ENCODE measurements at regions not wholly inside any gene's neighbourhood (a gene's known extent, or its start where the extent isn't known, plus 50 kb on each side); places are given as distances from the start of the nearest gene placed in this dataset.

- DNase-seq (ENCODE audit: low read depth) = no peak
Measured at GRCh38 chr7:31455844-31456243, 58.0 kb upstream of the ITPRID1 start.

- DNase-seq (ENCODE audit: low read depth) = no peak
Measured at GRCh38 chr7:31456646-31457368, 57.1 kb upstream of the ITPRID1 start.

GRCh38 chr7:31457551-31457950 lies 56.3 kb upstream of the ITPRID1 start:
- no peak for DNase-seq (ENCODE audit: low read depth)

- no peak for DNase-seq (ENCODE audit: low read depth)
Measured at GRCh38 chr7:31458203-31458602, 55.7 kb upstream of the ITPRID1 start.

- no peak for DNase-seq (ENCODE audit: low read depth)
Measured at GRCh38 chr7:31462636-31463035, 51.3 kb upstream of the ITPRID1 start.

Data from HT1080 (cell line).